Panc1 (cell line): ENCODE measurements at regions not wholly inside any gene's neighbourhood (a gene's known extent, or its start where the extent isn't known, plus 50 kb on each side); places are given as distances from the start of the nearest gene placed in this dataset.

Source experiments
- CTCF ChIP-seq: fragments of 450-650 bp; IDR thresholded peaks from 2 replicates; pipeline ENCODE4 v1.5.1; 2017; ENCODE audit warnings: mild to moderate bottlenecking
- POLR2AphosphoS5 ChIP-seq: IDR thresholded peaks from 2 replicates; pipeline ENCODE4 v1.6.1; 2012; ENCODE audit warnings: mild to moderate bottlenecking, low read depth, low read length, moderate library complexity
- SIN3A ChIP-seq: IDR thresholded peaks from 2 replicates; pipeline ENCODE4 v1.6.1; 2012; ENCODE audit warnings: low read depth, mild to moderate bottlenecking, low read length, moderate library complexity, borderline replicate concordance; ENCODE audit not compliant: insufficient read depth
- TF ChIP-seq, protein P1 (sequence below), 2 experiments: IDR thresholded peaks; 2 replicates each; pipeline ENCODE4 v1.6.1; 2011 to 2012; ENCODE audit warnings: low read depth in 2 of 2, control low read depth in 1 of 2, low read length in 1 of 2, mild to moderate bottlenecking in 1 of 2, moderate library complexity in 1 of 2; ENCODE audit not compliant: insufficient read depth in 1 of 2

- TF ChIP-seq CTCF: no peak
- TF ChIP-seq, protein P1, sequence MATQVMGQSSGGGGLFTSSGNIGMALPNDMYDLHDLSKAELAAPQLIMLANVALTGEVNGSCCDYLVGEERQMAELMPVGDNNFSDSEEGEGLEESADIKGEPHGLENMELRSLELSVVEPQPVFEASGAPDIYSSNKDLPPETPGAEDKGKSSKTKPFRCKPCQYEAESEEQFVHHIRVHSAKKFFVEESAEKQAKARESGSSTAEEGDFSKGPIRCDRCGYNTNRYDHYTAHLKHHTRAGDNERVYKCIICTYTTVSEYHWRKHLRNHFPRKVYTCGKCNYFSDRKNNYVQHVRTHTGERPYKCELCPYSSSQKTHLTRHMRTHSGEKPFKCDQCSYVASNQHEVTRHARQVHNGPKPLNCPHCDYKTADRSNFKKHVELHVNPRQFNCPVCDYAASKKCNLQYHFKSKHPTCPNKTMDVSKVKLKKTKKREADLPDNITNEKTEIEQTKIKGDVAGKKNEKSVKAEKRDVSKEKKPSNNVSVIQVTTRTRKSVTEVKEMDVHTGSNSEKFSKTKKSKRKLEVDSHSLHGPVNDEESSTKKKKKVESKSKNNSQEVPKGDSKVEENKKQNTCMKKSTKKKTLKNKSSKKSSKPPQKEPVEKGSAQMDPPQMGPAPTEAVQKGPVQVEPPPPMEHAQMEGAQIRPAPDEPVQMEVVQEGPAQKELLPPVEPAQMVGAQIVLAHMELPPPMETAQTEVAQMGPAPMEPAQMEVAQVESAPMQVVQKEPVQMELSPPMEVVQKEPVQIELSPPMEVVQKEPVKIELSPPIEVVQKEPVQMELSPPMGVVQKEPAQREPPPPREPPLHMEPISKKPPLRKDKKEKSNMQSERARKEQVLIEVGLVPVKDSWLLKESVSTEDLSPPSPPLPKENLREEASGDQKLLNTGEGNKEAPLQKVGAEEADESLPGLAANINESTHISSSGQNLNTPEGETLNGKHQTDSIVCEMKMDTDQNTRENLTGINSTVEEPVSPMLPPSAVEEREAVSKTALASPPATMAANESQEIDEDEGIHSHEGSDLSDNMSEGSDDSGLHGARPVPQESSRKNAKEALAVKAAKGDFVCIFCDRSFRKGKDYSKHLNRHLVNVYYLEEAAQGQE (IDR thresholded peaks at IDR 0.05; ENCODE audit: insufficient read depth in 1 of 2, low read depth in 2 of 2, low read length in 1 of 2): no peak
- TF ChIP-seq SIN3A: no peak
- TF ChIP-seq POLR2AphosphoS5: no peak
Observed at GRCh38 chr6:132081338-132081737, 130.2 kb upstream of the CCN2 start.
